HCT116 (cell line): ENCODE measurements at regions not wholly inside any gene's neighbourhood (a gene's known extent, or its start where the extent isn't known, plus 50 kb on each side); places are given as distances from the start of the nearest gene placed in this dataset.

Experiments used
- ATAC-seq: fragments of 200-7000 bp; cut with Tn5 transposase; 2 replicates; pipeline ENCODE4 v1.9.1; 2020; ENCODE audit warnings: mild to moderate bottlenecking, moderate library complexity
- BruUV-seq: library from RNA; stranded (reverse); fragments of 400-500 nt; replicated peaks from 2 replicates; lab custom pipeline; 2021; lab: Mats Ljungman, UMichigan
- CTCF ChIA-PET: fragments of 300-600 bp; sonication (Branson Sonifier 250); formaldehyde crosslinking; loops from one replicate; lab custom pipeline; 2021; ENCODE audit warnings: antibody characterized with exemption; lab: Charles Lee
- POLR2A ChIA-PET: fragments of 300-600, 350-600 bp; sonication (Branson Sonifier 250); formaldehyde crosslinking; loops from one replicate; lab custom pipeline; 2021; ENCODE audit warnings: antibody characterized with exemption; lab: Charles Lee
- RAD21 ChIA-PET, 2 experiments: fragments of 300-600 bp; sonication (Branson Sonifier 250); formaldehyde crosslinking; loops; one replicate each; lab custom pipeline; 2023; ENCODE audit warnings: low total read pairs in 2 of 2; ENCODE audit not compliant: uncharacterized antibody in 2 of 2, unreplicated experiment in 2 of 2, low non-redundant PET in 1 of 2; lab: Charles Lee
- DNase-seq: peaks from one replicate; pipeline ENCODE4 v3.0.0-alpha.2; 2010; ENCODE audit warnings: low read depth, low spot score
- H2AFZ ChIP-seq: fragments of 200-600 bp; shearing (Covaris generic), sonication (generic); 2 replicates; pipeline ENCODE4 v1.6.1; 2017; ENCODE audit warnings: low read depth, mixed run types, mixed read lengths, antibody characterized with exemption, low read length; ENCODE audit not compliant: poor library complexity, severe bottlenecking
- H3K27ac ChIP-seq: 2 replicates; pipeline ENCODE4 v1.5.1; 2012; ENCODE audit warnings: low read depth, low read length
- H3K27me3 ChIP-seq: fragments of 200-600 bp; sonication (generic); 2 replicates; pipeline ENCODE4 v1.6.1; 2016; ENCODE audit warnings: mixed run types, low read length, mixed read lengths; ENCODE audit not compliant: insufficient read depth
- H3K36me3 ChIP-seq, 2 experiments: fragments of 200-500 bp in 1 of 2; fragments of 200-600 bp in 1 of 2; sonication (Bioruptor generic) in 1 of 2; sonication (generic) in 1 of 2; 2 replicates each; pipeline versions ENCODE4 v1.5.1 to v1.6.1; 2014 to 2016; ENCODE audit warnings: low read length in 2 of 2, inconsistent platforms in 1 of 2, mixed read lengths in 1 of 2, mixed run types in 1 of 2; ENCODE audit not compliant: insufficient read depth in 2 of 2, control insufficient read depth in 1 of 2
- H3K4me1 ChIP-seq, 2 experiments: fragments of 200-600 bp in 1 of 2; sonication (generic) in 1 of 2; 2 replicates each; pipeline versions ENCODE4 v1.5.1 to v1.6.1; 2012 to 2017; ENCODE audit warnings: low read length in 2 of 2, inconsistent platforms in 1 of 2, mild to moderate bottlenecking in 1 of 2, mixed read lengths in 1 of 2, mixed run types in 1 of 2, moderate library complexity in 1 of 2; ENCODE audit not compliant: insufficient read depth in 2 of 2, control insufficient read depth in 1 of 2
- H3K4me2 ChIP-seq: fragments of 200-600 bp; sonication (generic); 2 replicates; pipeline ENCODE4 v1.6.1; 2017; ENCODE audit warnings: mixed run types, low read length, mixed read lengths
- H3K4me3 ChIP-seq, 2 experiments: fragments of 200-600 bp in 1 of 2; sonication (generic) in 1 of 2; replicated peaks in 1 of 2; 2 replicates each; pipeline ENCODE4 v1.5.1; 2011 to 2016; ENCODE audit warnings: low read length in 2 of 2, control low read depth in 1 of 2, low read depth in 1 of 2, mild to moderate bottlenecking in 1 of 2, mixed read lengths in 1 of 2, mixed run types in 1 of 2
- H3K79me2 ChIP-seq: fragments of 200-600 bp; sonication (generic); 2 replicates; pipeline ENCODE4 v1.6.1; 2017; ENCODE audit warnings: mild to moderate bottlenecking, mixed run types, low read length, moderate library complexity, mixed read lengths; ENCODE audit not compliant: insufficient read depth
- H3K9ac ChIP-seq: fragments of 200-600 bp; sonication (generic); 2 replicates; pipeline ENCODE4 v1.6.1; 2016; ENCODE audit warnings: low read length, mixed read lengths
- H3K9me2 ChIP-seq: fragments of 200-600 bp; sonication (generic), shearing (Covaris generic); 2 replicates; pipeline ENCODE4 v1.6.1; 2017; ENCODE audit warnings: mixed run types, mild to moderate bottlenecking, moderate library complexity; ENCODE audit not compliant: insufficient read depth
- H3K9me3 ChIP-seq, 2 experiments: fragments of 200-500 bp in 1 of 2; fragments of 200-600 bp in 1 of 2; sonication (Bioruptor generic) in 1 of 2; sonication (generic) in 1 of 2; 2 replicates each; pipeline ENCODE4 v1.6.1; 2014 to 2017; ENCODE audit warnings: low read length in 2 of 2, mixed read lengths in 2 of 2, inconsistent platforms in 1 of 2, low read depth in 1 of 2, mild to moderate bottlenecking in 1 of 2, mixed run types in 1 of 2, moderate library complexity in 1 of 2; ENCODE audit not compliant: control insufficient read depth in 1 of 2, insufficient read depth in 1 of 2
- H4K20me1 ChIP-seq: fragments of 200-600 bp; sonication (generic), shearing (Covaris generic); 2 replicates; pipeline ENCODE4 v1.6.1; 2017; ENCODE audit warnings: mixed run types, mild to moderate bottlenecking, moderate library complexity; ENCODE audit not compliant: insufficient read depth
- CBX3 ChIP-seq: IDR thresholded peaks from 2 replicates; pipeline ENCODE4 v1.6.1; 2012; ENCODE audit warnings: low read depth
- CEBPB ChIP-seq: IDR thresholded peaks from 2 replicates; pipeline ENCODE4 v1.6.1; 2012; ENCODE audit warnings: low read depth
- EGR1 ChIP-seq: IDR thresholded peaks from 2 replicates; pipeline ENCODE4 v1.6.1; 2012; ENCODE audit warnings: low read depth
- ELF1 ChIP-seq: IDR thresholded peaks from 2 replicates; pipeline ENCODE4 v1.6.1; 2012; ENCODE audit warnings: low read depth, borderline replicate concordance
- EZH2 ChIP-seq: fragments of 200-600 bp; sonication (generic); IDR thresholded peaks from 2 replicates; pipeline ENCODE4 v1.6.1; 2017; ENCODE audit warnings: antibody characterized with exemption, mixed run types
- EZH2phosphoT487 ChIP-seq: fragments of 200-600 bp; IDR thresholded peaks from 2 replicates; pipeline ENCODE4 v1.6.1; 2018; ENCODE audit warnings: antibody characterized with exemption, borderline replicate concordance
- FOSL1 ChIP-seq: IDR thresholded peaks from 2 replicates; pipeline ENCODE4 v1.6.1; 2012; ENCODE audit warnings: low read depth
- JUND ChIP-seq: IDR thresholded peaks from 2 replicates; pipeline ENCODE4 v1.6.1; 2012
- POLR2AphosphoS5 ChIP-seq: IDR thresholded peaks from 2 replicates; pipeline ENCODE4 v1.6.1; 2011; ENCODE audit warnings: mild to moderate bottlenecking, low read depth, low read length, moderate library complexity
- RAD21 ChIP-seq: IDR thresholded peaks from 2 replicates; pipeline ENCODE4 v1.6.1; 2012; ENCODE audit warnings: low read depth, mild to moderate bottlenecking
- SIN3A ChIP-seq: IDR thresholded peaks from 2 replicates; pipeline ENCODE4 v1.6.1; 2012; ENCODE audit warnings: low read depth
- SP1 ChIP-seq: IDR thresholded peaks from 2 replicates; pipeline ENCODE4 v1.6.1; 2012; ENCODE audit warnings: low read depth
- SRF ChIP-seq: IDR thresholded peaks from 2 replicates; pipeline ENCODE4 v1.6.1; 2012; ENCODE audit warnings: low read depth
- YY1 ChIP-seq: IDR thresholded peaks from 2 replicates; pipeline ENCODE4 v1.6.1; 2011; ENCODE audit warnings: low read length, low read depth, moderate library complexity, mild to moderate bottlenecking; ENCODE audit not compliant: insufficient replicate concordance; ENCODE audit errors: extremely low read depth
- ZFX ChIP-seq: fragments of 450-650 bp; IDR thresholded peaks from 2 replicates; pipeline ENCODE4 v1.6.1; 2017
- intact Hi-C: fragments of 100-400 bp; cut with micrococcal nuclease; formaldehyde crosslinking; loops from 2 replicates; pipeline ENCODE4 v1.10.0; 2022
- TF ChIP-seq, protein P1 (sequence below): IDR thresholded peaks from 2 replicates; pipeline ENCODE4 v1.6.1; 2012
- TF ChIP-seq, protein P2 (sequence below): IDR thresholded peaks from 2 replicates; pipeline ENCODE4 v1.6.1; 2011; ENCODE audit warnings: mild to moderate bottlenecking, low read length, moderate library complexity; ENCODE audit not compliant: insufficient replicate concordance; ENCODE audit errors: extremely low read depth
- TF ChIP-seq, protein P3 (sequence below): IDR thresholded peaks from 2 replicates; pipeline ENCODE4 v1.6.1; 2012

DNA sequence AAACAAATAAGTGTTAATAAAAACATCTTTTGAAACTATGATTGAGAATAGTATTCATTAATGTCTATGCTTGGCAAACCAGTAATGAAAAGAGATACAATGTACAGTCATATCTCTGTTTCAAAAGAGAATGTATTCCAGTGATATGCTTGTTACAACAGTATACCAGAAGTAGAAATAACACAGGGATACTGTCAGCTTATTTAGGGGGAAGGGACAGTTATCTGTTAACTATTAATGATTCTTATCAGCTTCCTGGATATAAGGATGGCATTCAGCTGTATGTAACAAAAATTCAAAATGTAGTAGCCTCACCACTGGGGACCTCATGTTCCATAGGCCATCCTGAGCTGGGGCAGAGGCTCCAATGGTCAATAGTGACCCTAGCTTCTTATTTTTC lies 103.8 kb upstream of the TBX18 start:
- no peak overlapping the region for H3K9ac ChIP-seq
- H3K79me2 ChIP-seq: no peaks in the 10 kb centered on the region
- no peaks in the 10 kb centered on the region; the same call in 1 of the 2 replicates for H3K9me2 ChIP-seq
- no peak overlapping the region for H3K4me2 ChIP-seq
- ChIA-PET RAD21 (no interaction called here), CTCF (no interaction called here), POLR2A (no interaction called here)
- no peaks in the 10 kb centered on the region for H4K20me1 ChIP-seq
- no TSS peak for BruUV-seq
- H3K4me3 ChIP-seq: no peak overlapping the region
- no peaks in the 10 kb centered on the region for H3K36me3 ChIP-seq
- intact Hi-C loops: no loop called here
- no peak overlapping the region for H3K27ac ChIP-seq
- H3K9me3 ChIP-seq: no peaks in the 10 kb centered on the region
- H3K27me3 ChIP-seq: peaks cover 4% of the 10 kb centered on the region; the same call in 1 of the 2 replicates
- H3K4me1 ChIP-seq: no peaks in the 10 kb centered on the region
- TF ChIP-seq SRF (no peak), RAD21 (no peak)
- H2AFZ ChIP-seq: no peak overlapping the region
- DNase-seq: no peak
- no peak for ATAC-seq

DNA sequence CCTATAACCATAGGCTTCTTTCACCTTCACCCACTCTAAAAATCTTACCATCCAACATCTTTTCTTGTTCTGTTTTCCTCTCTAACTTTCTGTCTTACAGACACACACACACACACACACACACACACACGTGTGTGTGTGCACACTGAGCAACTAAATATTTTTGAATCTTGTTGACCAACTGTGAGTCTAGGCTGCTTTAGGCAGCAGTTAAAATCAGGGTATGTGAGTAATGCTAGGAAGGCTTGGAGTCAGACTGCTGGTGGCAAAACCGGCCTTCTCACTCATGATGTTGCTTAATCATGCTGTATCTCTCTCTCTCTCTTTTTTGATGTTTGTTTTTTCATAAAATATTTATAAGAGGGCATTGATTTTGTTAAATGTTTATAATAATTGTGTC lies 103.1 kb upstream of the TBX18 start:
- no peaks in the 10 kb centered on the region for H3K79me2 ChIP-seq
- POLR2A ChIA-PET: no interaction called here
- TF ChIP-seq YY1 (no peak), CEBPB (no peak), ZFX (no peak), CBX3 (no peak), EZH2 (no peak), SP1 (no peak), FOSL1 (no peak), JUND (no peak), SIN3A (no peak), POLR2AphosphoS5 (no peak), RAD21 (no peak), EZH2phosphoT487 (no peak), EGR1 (no peak), ELF1 (no peak)
- TF ChIP-seq, protein P1, sequence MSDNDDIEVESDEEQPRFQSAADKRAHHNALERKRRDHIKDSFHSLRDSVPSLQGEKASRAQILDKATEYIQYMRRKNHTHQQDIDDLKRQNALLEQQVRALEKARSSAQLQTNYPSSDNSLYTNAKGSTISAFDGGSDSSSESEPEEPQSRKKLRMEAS: no peak
- TF ChIP-seq, protein P2, sequence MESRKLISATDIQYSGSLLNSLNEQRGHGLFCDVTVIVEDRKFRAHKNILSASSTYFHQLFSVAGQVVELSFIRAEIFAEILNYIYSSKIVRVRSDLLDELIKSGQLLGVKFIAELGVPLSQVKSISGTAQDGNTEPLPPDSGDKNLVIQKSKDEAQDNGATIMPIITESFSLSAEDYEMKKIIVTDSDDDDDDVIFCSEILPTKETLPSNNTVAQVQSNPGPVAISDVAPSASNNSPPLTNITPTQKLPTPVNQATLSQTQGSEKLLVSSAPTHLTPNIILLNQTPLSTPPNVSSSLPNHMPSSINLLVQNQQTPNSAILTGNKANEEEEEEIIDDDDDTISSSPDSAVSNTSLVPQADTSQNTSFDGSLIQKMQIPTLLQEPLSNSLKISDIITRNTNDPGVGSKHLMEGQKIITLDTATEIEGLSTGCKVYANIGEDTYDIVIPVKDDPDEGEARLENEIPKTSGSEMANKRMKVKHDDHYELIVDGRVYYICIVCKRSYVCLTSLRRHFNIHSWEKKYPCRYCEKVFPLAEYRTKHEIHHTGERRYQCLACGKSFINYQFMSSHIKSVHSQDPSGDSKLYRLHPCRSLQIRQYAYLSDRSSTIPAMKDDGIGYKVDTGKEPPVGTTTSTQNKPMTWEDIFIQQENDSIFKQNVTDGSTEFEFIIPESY: no peak
- TF ChIP-seq, protein P3, sequence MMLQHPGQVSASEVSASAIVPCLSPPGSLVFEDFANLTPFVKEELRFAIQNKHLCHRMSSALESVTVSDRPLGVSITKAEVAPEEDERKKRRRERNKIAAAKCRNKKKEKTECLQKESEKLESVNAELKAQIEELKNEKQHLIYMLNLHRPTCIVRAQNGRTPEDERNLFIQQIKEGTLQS: no peak
- H3K4me2 ChIP-seq: no peak overlapping the region
- H4K20me1 ChIP-seq: no peaks in the 10 kb centered on the region
- no peaks in the 10 kb centered on the region for H3K36me3 ChIP-seq
- no peaks in the 10 kb centered on the region for H3K4me1 ChIP-seq
- peaks cover 4% of the 10 kb centered on the region; the same call in 1 of the 2 replicates for H3K27me3 ChIP-seq
- no peak overlapping the region for H3K27ac ChIP-seq
- no peak overlapping the region for H3K4me3 ChIP-seq
- CTCF ChIA-PET: no interaction called here
- no peak for DNase-seq
- no peak for ATAC-seq
- H3K9me3 ChIP-seq: no peaks in the 10 kb centered on the region
- RAD21 ChIA-PET: no interaction called here
- no TSS peak for BruUV-seq
- intact Hi-C loops: no loop called here
- no peak overlapping the region for H2AFZ ChIP-seq
- no peaks in the 10 kb centered on the region; the same call in 1 of the 2 replicates for H3K9me2 ChIP-seq
- no peak overlapping the region for H3K9ac ChIP-seq
